ENCODE measurements at regions not wholly inside any gene's neighbourhood (a gene's known extent, or its start where the extent isn't known, plus 50 kb on each side); places are given as distances from the start of the nearest gene placed in this dataset.
"Not testable (repeated sequence)": the region's sequence is repeated elsewhere in the genome, so short reads cannot be mapped to it uniquely, and the experiment has no call there.

GRCh38 chr3:59506191-59506590 lies 456.4 kb upstream of the CFAP20DC start:
- Mint-ChIP-seq H3K27me3 (no peaks in the 10 kb centered on the region), H3K9me3 (peaks cover 3% of the 10 kb centered on the region), H3K27ac (no peak overlapping the region), H3K4me3 (no peak overlapping the region), H3K4me1 (ENCODE audit: low read depth) (peaks cover 8% of the 10 kb centered on the region), H3K36me3 (no peaks in the 10 kb centered on the region)
- intact Hi-C loops (cut with micrococcal nuclease): no loop called here
- ChIA-PET CTCF (no interaction called here), POLR2A (no interaction called here)
- no peak for DNase-seq

DNA sequence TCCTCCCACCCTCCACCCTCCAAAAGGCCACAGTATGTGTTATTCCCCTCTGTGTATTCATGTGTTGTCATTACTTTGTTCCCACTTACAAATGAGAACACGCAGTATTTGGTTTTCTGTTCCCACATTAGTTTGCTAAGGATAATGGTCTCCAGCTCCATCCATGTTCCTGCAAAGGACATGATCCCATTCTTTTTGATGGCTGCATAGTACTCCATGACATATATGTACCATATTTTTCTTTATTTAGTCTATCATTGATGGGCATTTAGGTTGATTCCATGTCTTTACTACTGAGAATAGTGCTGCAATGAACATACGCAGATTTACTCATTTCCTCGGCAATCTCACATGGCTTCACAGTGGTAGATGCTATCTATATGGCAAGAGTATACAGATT lies 453.6 kb upstream of the CFAP20DC start:
- H3K4me1 Mint-ChIP-seq (ENCODE audit: low read depth): peaks cover 8% of the 10 kb centered on the region
- no peak overlapping the region for H3K4me3 Mint-ChIP-seq
- ChIA-PET POLR2A (interaction anchor here (1.4 kb wide), 1 partner anchor 52 kb away, joined by 5 read pairs; no protein-coding TSS in a partner anchor), CTCF (no interaction called here)
- H3K27ac Mint-ChIP-seq: no peak overlapping the region
- H3K9me3 Mint-ChIP-seq: peaks cover 3% of the 10 kb centered on the region
- DNase-seq: no peak
- no peaks in the 10 kb centered on the region for H3K27me3 Mint-ChIP-seq
- intact Hi-C loops (cut with micrococcal nuclease): loop anchor here (2.0 to 5.0 kb wide), 3 partner anchors 51 to 77 kb away; no protein-coding TSS in a partner anchor
- no peaks in the 10 kb centered on the region for H3K36me3 Mint-ChIP-seq

- no peak overlapping the region for H3K27ac Mint-ChIP-seq
- H3K9me3 Mint-ChIP-seq: peaks cover 3% of the 10 kb centered on the region
- no peak overlapping the region for H3K4me3 Mint-ChIP-seq
- H3K4me1 Mint-ChIP-seq (ENCODE audit: low read depth): peaks cover 8% of the 10 kb centered on the region
- peak; percentile 58 for DNase-seq
- H3K36me3 Mint-ChIP-seq: no peaks in the 10 kb centered on the region
- intact Hi-C loops (cut with micrococcal nuclease): loop anchor here (2.0 to 5.0 kb wide), 3 partner anchors 51 to 76 kb away; no protein-coding TSS in a partner anchor
- H3K27me3 Mint-ChIP-seq: no peaks in the 10 kb centered on the region
- POLR2A ChIA-PET: interaction anchor here (0.8 to 1.4 kb wide), 2 partner anchors 24 to 51 kb away, joined by 3 to 5 read pairs; no protein-coding TSS in a partner anchor
- CTCF ChIA-PET: interaction anchor here (0.9 to 1.2 kb wide), 2 partner anchors 73 to 190 kb away, joined by 3 read pairs; no protein-coding TSS in a partner anchor
These were observed 453.0 kb upstream of the CFAP20DC start for GRCh38 chr3:59502806-59503205.

DNA sequence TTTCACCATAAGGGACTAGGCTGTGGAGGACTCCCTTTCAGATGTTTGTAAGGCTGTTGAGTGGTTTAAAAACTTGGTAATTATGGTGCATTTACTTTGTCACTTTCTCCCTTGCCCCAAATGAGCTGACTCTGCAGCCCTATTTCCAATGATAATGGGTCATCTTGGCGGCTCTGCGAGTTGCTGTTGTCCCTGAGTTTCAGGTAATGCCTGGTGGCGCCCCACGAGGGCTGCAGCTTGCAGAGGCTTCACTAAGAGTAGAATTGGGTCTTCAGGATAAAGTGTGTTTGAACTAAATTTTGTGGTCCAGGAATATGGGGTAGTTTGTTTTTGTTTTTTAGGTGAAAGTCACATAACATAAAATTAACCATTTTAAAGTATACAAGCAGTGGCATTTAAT lies 450.1 kb upstream of the CFAP20DC start:
- DNase-seq: no peak
- ChIA-PET CTCF (no interaction called here), POLR2A (no interaction called here)
- no peaks in the 10 kb centered on the region for H3K27me3 Mint-ChIP-seq
- H3K27ac Mint-ChIP-seq: no peak overlapping the region
- peaks cover 3% of the 10 kb centered on the region for H3K9me3 Mint-ChIP-seq
- peaks cover 8% of the 10 kb centered on the region for H3K4me1 Mint-ChIP-seq (ENCODE audit: low read depth)
- H3K36me3 Mint-ChIP-seq: no peaks in the 10 kb centered on the region
- intact Hi-C loops (cut with micrococcal nuclease): loop anchor here (5.0 kb wide), 1 partner anchor 48 kb away; no protein-coding TSS in a partner anchor
- H3K4me3 Mint-ChIP-seq: no peak overlapping the region

- no peaks in the 10 kb centered on the region for H3K36me3 Mint-ChIP-seq
- no peaks in the 10 kb centered on the region for H3K27me3 Mint-ChIP-seq
- peaks cover 8% of the 10 kb centered on the region for H3K4me1 Mint-ChIP-seq (ENCODE audit: low read depth)
- intact Hi-C loops (cut with micrococcal nuclease): no loop called here
- no peak overlapping the region for H3K27ac Mint-ChIP-seq
- ChIA-PET POLR2A (no interaction called here), CTCF (no interaction called here)
- H3K4me3 Mint-ChIP-seq: no peak overlapping the region
- no peak for DNase-seq
- peaks cover 3% of the 10 kb centered on the region for H3K9me3 Mint-ChIP-seq
These were observed 449.2 kb upstream of the CFAP20DC start for GRCh38 chr3:59499000-59499399.

GRCh38 chr3:59496250-59496649 lies 446.4 kb upstream of the CFAP20DC start:
- H3K4me1 Mint-ChIP-seq (ENCODE audit: low read depth): no peaks in the 10 kb centered on the region
- H3K4me3 Mint-ChIP-seq: no peak overlapping the region
- POLR2A ChIA-PET: no interaction called here
- H3K27me3 Mint-ChIP-seq: no peaks in the 10 kb centered on the region
- DNase-seq: no peak
- intact Hi-C loops (cut with micrococcal nuclease): no loop called here
- CTCF ChIA-PET: no interaction called here
- H3K27ac Mint-ChIP-seq: no peak overlapping the region
- H3K36me3 Mint-ChIP-seq: no peaks in the 10 kb centered on the region
- H3K9me3 Mint-ChIP-seq: no peaks in the 10 kb centered on the region

GRCh38 chr3:59494969-59495368 lies 445.1 kb upstream of the CFAP20DC start:
- H3K36me3 Mint-ChIP-seq; H3K9me3 Mint-ChIP-seq; H3K4me1 Mint-ChIP-seq (ENCODE audit: low read depth); H3K4me3 Mint-ChIP-seq; DNase-seq; H3K27ac Mint-ChIP-seq; H3K27me3 Mint-ChIP-seq; CTCF ChIA-PET; intact Hi-C loops (cut with micrococcal nuclease); POLR2A ChIA-PET: not testable (repeated sequence)

DNA sequence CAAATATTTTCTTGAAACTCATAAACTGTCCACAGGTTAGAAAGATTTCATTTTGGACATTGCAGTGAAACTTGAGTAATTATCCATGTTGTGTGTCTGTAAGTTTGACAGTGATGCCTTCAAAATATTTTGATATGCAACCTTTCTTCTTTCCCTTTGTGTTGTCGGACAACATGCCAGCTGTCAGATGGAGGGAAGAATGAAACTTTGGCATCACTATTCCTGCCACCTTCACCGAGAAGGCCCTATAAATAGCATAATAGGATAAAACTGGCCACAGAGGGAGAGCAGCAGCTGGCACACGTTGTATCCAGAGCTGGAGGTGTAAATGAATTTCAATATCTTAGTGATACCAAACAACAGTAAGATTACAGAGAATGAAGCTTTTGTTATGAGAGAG lies 436.7 kb upstream of the CFAP20DC start:
- no peak for DNase-seq
- peaks cover 2% of the 10 kb centered on the region for H3K9me3 Mint-ChIP-seq
- intact Hi-C loops (cut with micrococcal nuclease): no loop called here

GRCh38 chr3:59483191-59483590 lies 433.4 kb upstream of the CFAP20DC start:
- H3K4me1 Mint-ChIP-seq (ENCODE audit: low read depth): peaks cover 12% of the 10 kb centered on the region
- CTCF ChIA-PET: no interaction called here
- H3K4me3 Mint-ChIP-seq: no peak overlapping the region
- no peaks in the 10 kb centered on the region for H3K36me3 Mint-ChIP-seq
- intact Hi-C loops (cut with micrococcal nuclease): loop anchor here (5.0 kb wide), 1 partner anchor 84 kb away; no protein-coding TSS in a partner anchor
- POLR2A ChIA-PET: no interaction called here
- H3K27ac Mint-ChIP-seq: no peak overlapping the region
- H3K9me3 Mint-ChIP-seq: no peaks in the 10 kb centered on the region
- DNase-seq: peak; percentile 16
- H3K27me3 Mint-ChIP-seq: no peaks in the 10 kb centered on the region

More for the DNA sequence above, 436.7 kb upstream of the CFAP20DC start:
- Mint-ChIP-seq H3K27me3 (no peaks in the 10 kb centered on the region), H3K27ac (no peak overlapping the region), H3K36me3 (no peaks in the 10 kb centered on the region), H3K4me3 (no peak overlapping the region), H3K4me1 (ENCODE audit: low read depth) (peaks cover 5% of the 10 kb centered on the region)
- ChIA-PET POLR2A (no interaction called here), CTCF (no interaction called here)

GRCh38 chr3:59482684-59483083 lies 432.9 kb upstream of the CFAP20DC start:
- CTCF ChIA-PET: no interaction called here
- Mint-ChIP-seq H3K4me1 (ENCODE audit: low read depth) (peaks cover 12% of the 10 kb centered on the region), H3K36me3 (no peaks in the 10 kb centered on the region), H3K27ac (no peak overlapping the region), H3K4me3 (no peak overlapping the region), H3K9me3 (no peaks in the 10 kb centered on the region), H3K27me3 (no peaks in the 10 kb centered on the region)
- DNase-seq: no peak
- POLR2A ChIA-PET: no interaction called here
- intact Hi-C loops (cut with micrococcal nuclease): loop anchor here (5.0 kb wide), 1 partner anchor 85 kb away; no protein-coding TSS in a partner anchor

GRCh38 chr3:59481776-59482400 lies 432.1 kb upstream of the CFAP20DC start:
- peaks cover 12% of the 10 kb centered on the region for H3K4me1 Mint-ChIP-seq (ENCODE audit: low read depth)
- no peak overlapping the region for H3K27ac Mint-ChIP-seq
- no peak for DNase-seq
- POLR2A ChIA-PET: no interaction called here
- intact Hi-C loops (cut with micrococcal nuclease): loop anchor here (5.0 kb wide), 1 partner anchor 85 kb away; no protein-coding TSS in a partner anchor
- CTCF ChIA-PET: no interaction called here
- no peak overlapping the region for H3K4me3 Mint-ChIP-seq
- no peaks in the 10 kb centered on the region for H3K36me3 Mint-ChIP-seq
- H3K9me3 Mint-ChIP-seq: no peaks in the 10 kb centered on the region
- no peaks in the 10 kb centered on the region for H3K27me3 Mint-ChIP-seq

DNA sequence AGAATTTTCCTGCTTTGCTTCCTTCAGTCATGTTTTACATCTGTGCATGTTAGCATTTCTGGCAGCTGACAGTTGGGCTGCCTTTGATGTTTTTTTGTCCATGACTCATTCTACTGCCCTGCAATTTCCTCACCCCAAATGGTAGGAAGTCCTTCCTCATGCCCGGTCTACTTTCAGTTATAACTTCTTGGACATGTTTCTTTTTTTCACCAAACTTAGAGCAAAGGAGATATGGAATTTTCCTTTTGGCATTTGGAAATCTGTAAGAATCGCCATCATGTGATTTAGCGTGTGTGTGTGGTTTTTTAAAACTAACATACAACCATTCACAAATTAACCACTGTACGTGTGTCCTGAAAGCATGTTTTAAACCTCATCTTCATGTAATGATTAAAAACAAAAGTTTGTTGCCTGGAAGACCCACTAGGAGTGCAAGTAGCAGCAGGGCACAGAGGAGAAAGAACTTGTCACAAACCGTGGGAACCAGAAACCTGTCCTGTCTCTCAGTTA lies 430.7 kb upstream of the CFAP20DC start:
- no peaks in the 10 kb centered on the region for H3K36me3 Mint-ChIP-seq
- DNase-seq: no peak
- peaks cover 10% of the 10 kb centered on the region for H3K4me1 Mint-ChIP-seq (ENCODE audit: low read depth)
- H3K27me3 Mint-ChIP-seq: no peaks in the 10 kb centered on the region
- intact Hi-C loops (cut with micrococcal nuclease): loop anchor here (1.0 to 5.0 kb wide), 2 partner anchors 29 to 87 kb away; no protein-coding TSS in a partner anchor
- no peak overlapping the region for H3K27ac Mint-ChIP-seq
- ChIA-PET POLR2A (no interaction called here), CTCF (no interaction called here)
- peak overlapping the region; percentile 6 for H3K4me3 Mint-ChIP-seq
- H3K9me3 Mint-ChIP-seq: no peaks in the 10 kb centered on the region

- intact Hi-C loops (cut with micrococcal nuclease): no loop called here
- Mint-ChIP-seq H3K36me3 (peaks cover 5% of the 10 kb centered on the region), H3K9me3 (peaks cover 9% of the 10 kb centered on the region), H3K4me1 (ENCODE audit: low read depth) (peaks cover 22% of the 10 kb centered on the region), H3K4me3 (no peak overlapping the region), H3K27me3 (no peaks in the 10 kb centered on the region), H3K27ac (no peak overlapping the region)
- POLR2A ChIA-PET: no interaction called here
- CTCF ChIA-PET: no interaction called here
- no peak for DNase-seq
These were observed 423.8 kb upstream of the CFAP20DC start for GRCh38 chr3:59473636-59474035.
